Panc1 (cell line): ENCODE measurements at regions not wholly inside any gene's neighbourhood (a gene's known extent, or its start where the extent isn't known, plus 50 kb on each side); places are given as distances from the start of the nearest gene placed in this dataset.

Source experiments
- TCF7L2 ChIP-seq: IDR thresholded peaks from 2 replicates; pipeline ENCODE4 v1.6.1; 2011; ENCODE audit warnings: mild to moderate bottlenecking, low read depth, low read length, inconsistent platforms
- TF ChIP-seq, protein P1 (sequence below): fragments of 450-650 bp; IDR thresholded peaks from 2 replicates; pipeline ENCODE4 v1.5.1; 2017; ENCODE audit warnings: mild to moderate bottlenecking
- TF ChIP-seq, protein P2 (sequence below), 2 experiments: IDR thresholded peaks; 2 replicates each; pipeline ENCODE4 v1.6.1; 2011 to 2012; ENCODE audit warnings: low read depth in 2 of 2, control low read depth in 1 of 2, low read length in 1 of 2, mild to moderate bottlenecking in 1 of 2, moderate library complexity in 1 of 2; ENCODE audit not compliant: insufficient read depth in 1 of 2

DNA sequence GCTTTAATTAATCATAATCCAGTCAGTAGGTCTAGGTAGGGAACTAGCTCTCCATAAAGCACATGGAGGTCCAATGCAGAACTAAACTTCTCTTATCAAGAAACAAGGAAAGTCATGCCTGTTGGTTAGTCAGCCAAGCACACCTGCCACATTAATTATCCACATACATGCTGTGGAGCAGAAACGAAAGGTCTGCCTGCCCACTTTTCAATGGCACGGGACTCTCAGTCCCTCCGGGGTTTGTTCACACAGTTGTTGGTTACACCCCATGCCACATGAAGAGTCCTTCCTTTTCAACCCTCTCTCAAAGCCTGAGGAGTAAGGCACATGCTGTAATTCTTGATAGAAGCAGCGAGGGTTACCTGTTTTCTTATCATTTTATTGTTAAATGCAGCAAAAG lies 1096.4 kb upstream of the MAP3K7 start:
- TF ChIP-seq, protein P1, sequence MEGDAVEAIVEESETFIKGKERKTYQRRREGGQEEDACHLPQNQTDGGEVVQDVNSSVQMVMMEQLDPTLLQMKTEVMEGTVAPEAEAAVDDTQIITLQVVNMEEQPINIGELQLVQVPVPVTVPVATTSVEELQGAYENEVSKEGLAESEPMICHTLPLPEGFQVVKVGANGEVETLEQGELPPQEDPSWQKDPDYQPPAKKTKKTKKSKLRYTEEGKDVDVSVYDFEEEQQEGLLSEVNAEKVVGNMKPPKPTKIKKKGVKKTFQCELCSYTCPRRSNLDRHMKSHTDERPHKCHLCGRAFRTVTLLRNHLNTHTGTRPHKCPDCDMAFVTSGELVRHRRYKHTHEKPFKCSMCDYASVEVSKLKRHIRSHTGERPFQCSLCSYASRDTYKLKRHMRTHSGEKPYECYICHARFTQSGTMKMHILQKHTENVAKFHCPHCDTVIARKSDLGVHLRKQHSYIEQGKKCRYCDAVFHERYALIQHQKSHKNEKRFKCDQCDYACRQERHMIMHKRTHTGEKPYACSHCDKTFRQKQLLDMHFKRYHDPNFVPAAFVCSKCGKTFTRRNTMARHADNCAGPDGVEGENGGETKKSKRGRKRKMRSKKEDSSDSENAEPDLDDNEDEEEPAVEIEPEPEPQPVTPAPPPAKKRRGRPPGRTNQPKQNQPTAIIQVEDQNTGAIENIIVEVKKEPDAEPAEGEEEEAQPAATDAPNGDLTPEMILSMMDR, result no peak
- TF ChIP-seq TCF7L2, result no peak
- TF ChIP-seq, protein P2, sequence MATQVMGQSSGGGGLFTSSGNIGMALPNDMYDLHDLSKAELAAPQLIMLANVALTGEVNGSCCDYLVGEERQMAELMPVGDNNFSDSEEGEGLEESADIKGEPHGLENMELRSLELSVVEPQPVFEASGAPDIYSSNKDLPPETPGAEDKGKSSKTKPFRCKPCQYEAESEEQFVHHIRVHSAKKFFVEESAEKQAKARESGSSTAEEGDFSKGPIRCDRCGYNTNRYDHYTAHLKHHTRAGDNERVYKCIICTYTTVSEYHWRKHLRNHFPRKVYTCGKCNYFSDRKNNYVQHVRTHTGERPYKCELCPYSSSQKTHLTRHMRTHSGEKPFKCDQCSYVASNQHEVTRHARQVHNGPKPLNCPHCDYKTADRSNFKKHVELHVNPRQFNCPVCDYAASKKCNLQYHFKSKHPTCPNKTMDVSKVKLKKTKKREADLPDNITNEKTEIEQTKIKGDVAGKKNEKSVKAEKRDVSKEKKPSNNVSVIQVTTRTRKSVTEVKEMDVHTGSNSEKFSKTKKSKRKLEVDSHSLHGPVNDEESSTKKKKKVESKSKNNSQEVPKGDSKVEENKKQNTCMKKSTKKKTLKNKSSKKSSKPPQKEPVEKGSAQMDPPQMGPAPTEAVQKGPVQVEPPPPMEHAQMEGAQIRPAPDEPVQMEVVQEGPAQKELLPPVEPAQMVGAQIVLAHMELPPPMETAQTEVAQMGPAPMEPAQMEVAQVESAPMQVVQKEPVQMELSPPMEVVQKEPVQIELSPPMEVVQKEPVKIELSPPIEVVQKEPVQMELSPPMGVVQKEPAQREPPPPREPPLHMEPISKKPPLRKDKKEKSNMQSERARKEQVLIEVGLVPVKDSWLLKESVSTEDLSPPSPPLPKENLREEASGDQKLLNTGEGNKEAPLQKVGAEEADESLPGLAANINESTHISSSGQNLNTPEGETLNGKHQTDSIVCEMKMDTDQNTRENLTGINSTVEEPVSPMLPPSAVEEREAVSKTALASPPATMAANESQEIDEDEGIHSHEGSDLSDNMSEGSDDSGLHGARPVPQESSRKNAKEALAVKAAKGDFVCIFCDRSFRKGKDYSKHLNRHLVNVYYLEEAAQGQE (IDR thresholded peaks at IDR 0.05; ENCODE audit: insufficient read depth in 1 of 2, low read depth in 2 of 2, low read length in 1 of 2), result no peak
